GM18505 (cell line): ENCODE measurements at regions not wholly inside any gene's neighbourhood (a gene's known extent, or its start where the extent isn't known, plus 50 kb on each side); places are given as distances from the start of the nearest gene placed in this dataset.
"Not testable (repeated sequence)": the region's sequence is repeated elsewhere in the genome, so short reads cannot be mapped to it uniquely, and the experiment has no call there.

Experiments
- ATAC-seq: cut with Tn5 transposase; IDR thresholded peaks from one replicate; pipeline ENCODE4 v1.9.1; 2021; ENCODE audit not compliant: unreplicated experiment
- POLR2A ChIP-seq: IDR thresholded peaks from 4 replicates; pipeline ENCODE4 v1.6.1; 2011; ENCODE audit warnings: borderline replicate concordance; ENCODE audit not compliant: insufficient read depth, insufficient read length; ENCODE audit errors: extremely low read depth

DNA sequence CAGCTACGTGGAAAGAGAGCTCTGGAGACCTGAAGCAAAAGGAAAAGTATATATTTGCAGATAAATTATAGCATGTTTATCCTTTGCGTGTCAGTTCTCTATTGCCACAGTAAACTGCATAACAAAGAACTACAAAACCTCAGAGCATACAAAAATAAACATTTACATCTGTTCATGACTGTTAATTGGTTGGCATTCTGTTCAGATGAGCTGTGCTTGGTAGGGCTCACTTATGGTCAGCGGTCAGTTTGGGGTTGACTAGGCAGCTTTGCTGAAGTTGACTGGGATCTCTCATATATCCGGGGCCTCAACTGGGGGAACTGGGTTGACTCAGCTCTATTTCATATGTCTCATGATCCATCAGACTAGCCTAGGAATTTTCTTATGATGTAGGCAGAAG, 257.7 kb downstream of the TLE1 start:
- no peak for TF ChIP-seq POLR2A
- no peak for ATAC-seq

GRCh38 chr9:81430727-81431126, 258.6 kb downstream of the TLE1 start:
- TF ChIP-seq POLR2A = no peak
- no peak for ATAC-seq

- ATAC-seq = no peak
- TF ChIP-seq POLR2A = no peak
Measured at GRCh38 chr9:81427870-81428269, 261.5 kb downstream of the TLE1 start.

DNA sequence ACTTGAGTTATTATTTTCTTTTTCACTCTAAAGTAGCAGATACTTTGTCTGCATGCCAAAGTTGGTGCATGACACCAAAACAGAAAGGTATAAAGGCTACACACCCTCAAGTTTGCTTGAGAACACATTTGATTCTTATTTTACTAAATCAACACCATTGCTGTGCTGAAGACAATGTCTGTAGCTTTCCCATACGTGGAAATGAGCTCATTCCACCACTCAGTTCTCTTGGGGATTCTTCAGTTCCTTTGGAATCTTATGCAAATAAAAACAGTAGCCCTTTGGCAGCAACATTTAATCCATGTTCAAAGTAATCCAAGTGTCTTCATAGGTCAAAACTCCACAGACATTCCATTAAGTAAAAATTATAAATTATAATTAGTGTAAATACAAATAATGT, 264.9 kb downstream of the TLE1 start:
- TF ChIP-seq POLR2A = no peak
- ATAC-seq = no peak

- no peak for TF ChIP-seq POLR2A
- no peak for ATAC-seq
Measured at GRCh38 chr9:81423589-81424326, 265.6 kb downstream of the TLE1 start.

DNA sequence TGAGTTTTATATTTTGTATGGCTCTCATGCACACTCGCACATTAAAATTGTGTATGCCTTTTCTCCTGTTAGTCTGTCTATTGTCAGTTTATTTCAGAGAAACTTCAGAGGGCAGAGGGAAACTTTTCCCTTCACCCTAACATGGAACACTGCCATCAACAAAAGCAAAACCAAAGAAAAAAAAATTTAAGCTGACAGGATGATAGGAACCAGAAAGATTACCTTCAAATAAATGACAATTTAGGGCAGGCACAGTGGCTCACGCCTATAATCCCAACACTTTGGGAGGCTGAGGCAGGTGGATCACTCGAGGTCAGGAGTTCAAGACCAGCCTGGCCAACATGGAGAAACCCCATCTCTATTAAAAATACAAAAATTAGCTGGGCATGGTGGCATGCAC, 268.3 kb downstream of the TLE1 start:
- ATAC-seq = not testable (repeated sequence)

- TF ChIP-seq POLR2A = no peak
- no peak for ATAC-seq
Measured at GRCh38 chr9:81420024-81420423, 269.3 kb downstream of the TLE1 start.

DNA sequence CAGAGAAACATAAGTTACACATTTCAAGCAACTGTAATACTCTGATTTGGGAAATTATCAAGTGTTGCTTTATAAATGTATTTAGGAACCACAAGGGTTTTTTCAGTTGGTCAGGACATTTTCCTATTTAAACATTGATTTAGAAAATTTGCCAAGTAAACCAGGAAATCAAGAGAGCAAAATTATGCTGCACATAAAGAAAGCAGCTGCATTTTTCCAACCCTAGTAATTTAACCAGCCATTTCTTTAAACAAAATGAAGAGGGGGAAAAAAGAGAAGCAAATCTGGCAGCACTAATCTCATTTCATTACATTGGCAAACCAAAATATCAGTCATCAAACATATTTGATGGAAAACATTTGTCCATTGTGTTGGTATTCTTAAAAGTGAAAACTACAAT, 271.4 kb downstream of the TLE1 start:
- ATAC-seq = no peak
- no peak for TF ChIP-seq POLR2A

DNA sequence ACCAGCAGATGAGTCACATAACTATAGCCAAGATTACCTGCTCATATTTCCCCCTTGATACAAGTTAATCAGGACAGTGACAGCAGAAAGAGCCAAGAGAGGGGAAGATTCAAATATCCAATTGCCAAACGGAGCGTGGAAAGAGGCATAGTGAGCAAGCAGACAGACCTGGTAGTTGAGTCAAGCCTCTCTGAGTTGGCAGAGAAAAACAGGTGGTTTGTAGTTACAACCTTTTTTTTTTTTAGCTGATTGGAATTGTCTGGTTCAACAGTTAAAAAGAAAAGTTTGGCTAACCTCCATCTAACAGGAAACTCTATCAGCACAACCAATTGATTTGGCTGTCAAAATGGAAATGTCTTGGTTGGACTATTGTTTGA, 272.1 kb downstream of the TLE1 start:
- no peak for ATAC-seq
- no peak for TF ChIP-seq POLR2A

- no peak for ATAC-seq
- TF ChIP-seq POLR2A = no peak
Measured at GRCh38 chr9:81416476-81417298, 272.7 kb downstream of the TLE1 start.

GRCh38 chr9:81414836-81415235, 274.5 kb downstream of the TLE1 start:
- ATAC-seq = no peak
- no peak for TF ChIP-seq POLR2A

GRCh38 chr9:81411961-81412360, 277.4 kb downstream of the TLE1 start:
- no peak for TF ChIP-seq POLR2A
- no peak for ATAC-seq

DNA sequence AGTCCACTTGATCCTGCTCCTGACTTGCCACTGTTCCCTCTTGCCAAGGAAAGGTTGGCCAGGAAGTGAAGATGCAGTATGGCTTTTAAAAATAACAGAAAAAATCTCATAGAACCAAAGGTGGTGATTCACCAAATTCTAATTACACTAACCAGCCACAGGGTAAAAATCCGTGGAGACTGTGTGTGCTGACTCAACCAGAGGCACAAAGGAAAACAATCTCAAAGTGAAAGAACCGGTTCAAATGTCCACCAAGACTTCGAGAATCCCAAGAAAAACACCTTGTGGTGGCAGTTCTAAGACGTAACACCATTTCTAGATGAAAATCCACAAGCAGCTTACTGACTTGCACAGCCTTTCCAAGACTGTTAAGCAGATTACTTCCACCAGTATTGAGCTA, 279.1 kb downstream of the TLE1 start:
- TF ChIP-seq POLR2A = no peak
- ATAC-seq = no peak

GRCh38 chr9:81408951-81409350, 280.4 kb downstream of the TLE1 start:
- no peak for TF ChIP-seq POLR2A
- ATAC-seq = no peak
